SK-N-SH (cell line): ENCODE measurements at regions not wholly inside any gene's neighbourhood (a gene's known extent, or its start where the extent isn't known, plus 50 kb on each side); places are given as distances from the start of the nearest gene placed in this dataset.

Experiments used
- CTCF ChIA-PET: fragments of 300-600, 350-600 bp; formaldehyde crosslinking; extraction: SDS; loops from one replicate; lab custom pipeline; 2021; lab: Yijun Ruan, JAX
- POLR2A ChIA-PET: fragments of 350-600 bp; sonication (Branson Sonifier 250); formaldehyde crosslinking; extraction: SDS; loops from one replicate; lab custom pipeline; 2020; ENCODE audit warnings: antibody characterized with exemption, inconsistent platforms; lab: Yijun Ruan, JAX
- DNase-seq: peaks from one replicate; pipeline ENCODE4 v3.0.0; 2012
- H2AFZ ChIP-seq: fragments of 200-600 bp; sonication (generic); 2 replicates; pipeline ENCODE4 v1.8.1; 2016; ENCODE audit warnings: antibody characterized with exemption, mild to moderate bottlenecking, low read depth
- H3F3A ChIP-seq: fragments of 200-600 bp; sonication (generic); replicated peaks from 2 replicates; pipeline ENCODE3; 2016; ENCODE audit warnings: antibody characterized with exemption, mild to moderate bottlenecking; ENCODE audit not compliant: insufficient read depth
- H3K27ac ChIP-seq, 2 experiments: fragments of 200-500 bp in 1 of 2; fragments of 200-600 bp in 1 of 2; sonication (Bioruptor generic) in 1 of 2; sonication (generic), shearing (Covaris generic) in 1 of 2; 2 replicates each; pipeline versions ENCODE4 v1.5.1 to v1.6.1; 2014 to 2016; ENCODE audit warnings: low read depth in 2 of 2, inconsistent platforms in 1 of 2, low read length in 1 of 2, mild to moderate bottlenecking in 1 of 2, mixed read lengths in 1 of 2
- H3K27me3 ChIP-seq: fragments of 200-600 bp; sonication (generic), shearing (Covaris generic); 2 replicates; pipeline ENCODE4 v1.6.1; 2016; ENCODE audit warnings: mixed run types; ENCODE audit not compliant: insufficient read depth
- H3K36me3 ChIP-seq, 2 experiments: fragments of 200-500 bp in 1 of 2; fragments of 200-600 bp in 1 of 2; sonication (Bioruptor generic) in 1 of 2; sonication (generic) in 1 of 2; replicated peaks in 1 of 2; 2 replicates each; pipeline versions ENCODE3 to v1.5.1; 2014 to 2016; ENCODE audit warnings: low read length in 1 of 2, mild to moderate bottlenecking in 1 of 2; ENCODE audit not compliant: insufficient read depth in 2 of 2, control insufficient read depth in 1 of 2
- H3K4me1 ChIP-seq, 2 experiments: fragments of 200-500 bp in 1 of 2; fragments of 200-600 bp in 1 of 2; sonication (Bioruptor generic) in 1 of 2; sonication (generic), shearing (Covaris generic) in 1 of 2; 2 replicates each; pipeline versions ENCODE4 v1.5.1 to v1.6.1; 2014 to 2016; ENCODE audit warnings: low read depth in 1 of 2, low read length in 1 of 2, mixed run types in 1 of 2; ENCODE audit not compliant: insufficient read depth in 2 of 2, control insufficient read depth in 1 of 2
- H3K4me2 ChIP-seq: fragments of 200-600 bp; sonication (generic), shearing (Covaris generic); 2 replicates; pipeline ENCODE4 v1.6.1; 2017; ENCODE audit warnings: mixed run types
- H3K4me3 ChIP-seq, 2 experiments: fragments of 200-500 bp in 1 of 2; fragments of 200-600 bp in 1 of 2; sonication (Bioruptor generic) in 1 of 2; sonication (generic), shearing (Covaris generic) in 1 of 2; 2 replicates each; pipeline versions ENCODE4 v1.5.1 to v1.8.1; 2014 to 2016; ENCODE audit warnings: low read depth in 2 of 2, inconsistent platforms in 1 of 2, low read length in 1 of 2, mild to moderate bottlenecking in 1 of 2, mixed read lengths in 1 of 2, moderate library complexity in 1 of 2
- H3K79me2 ChIP-seq: fragments of 200-600 bp; sonication (generic); 2 replicates; pipeline ENCODE4 v1.8.1; 2017; ENCODE audit warnings: mild to moderate bottlenecking; ENCODE audit not compliant: insufficient read depth
- H3K9ac ChIP-seq: fragments of 200-600 bp; sonication (generic); 2 replicates; pipeline ENCODE4 v1.6.1; 2017; ENCODE audit warnings: mixed run types
- H3K9me2 ChIP-seq: fragments of 200-600 bp; sonication (generic); 2 replicates; pipeline ENCODE4 v1.6.1; 2017; ENCODE audit warnings: mixed run types
- H3K9me3 ChIP-seq: fragments of 200-600 bp; sonication (generic); 2 replicates; pipeline ENCODE4 v1.6.1; 2017; ENCODE audit warnings: mixed run types, mild to moderate bottlenecking, moderate library complexity
- H4K20me1 ChIP-seq: fragments of 200-600 bp; sonication (generic); 2 replicates; pipeline ENCODE4 v1.6.1; 2017; ENCODE audit warnings: mild to moderate bottlenecking, mixed run types; ENCODE audit not compliant: insufficient read depth
- CHD2 ChIP-seq: fragments of 150-350 bp; IDR thresholded peaks from 2 replicates; pipeline ENCODE4 v1.6.1; 2018; ENCODE audit warnings: low read length; ENCODE audit not compliant: partially characterized antibody
- ELF1 ChIP-seq: IDR thresholded peaks from 2 replicates; pipeline ENCODE4 v1.4.0; 2012
- EP300 ChIP-seq, 2 experiments: IDR thresholded peaks; 2 replicates each; pipeline versions ENCODE4 v1.4.0 to v1.6.1; 2012; ENCODE audit warnings: borderline replicate concordance in 1 of 2, low read depth in 1 of 2, low read length in 1 of 2
- FOSL2 ChIP-seq: IDR thresholded peaks from 2 replicates; pipeline ENCODE4 v1.4.0; 2012; ENCODE audit warnings: low read depth, mild to moderate bottlenecking, moderate library complexity, borderline replicate concordance
- MAX ChIP-seq: IDR thresholded peaks from 2 replicates; pipeline ENCODE4 v1.4.0; 2012; ENCODE audit warnings: low read depth
- MEF2A ChIP-seq: IDR thresholded peaks from 2 replicates; pipeline ENCODE4 v1.4.0; 2012; ENCODE audit warnings: low read depth, borderline replicate concordance
- NFIC ChIP-seq: IDR thresholded peaks from 2 replicates; pipeline ENCODE4 v1.4.0; 2012; ENCODE audit warnings: borderline replicate concordance
- POLR2AphosphoS5 ChIP-seq: IDR thresholded peaks from 2 replicates; pipeline ENCODE4 v1.6.1; 2012; ENCODE audit warnings: low read depth, low read length
- RAD21 ChIP-seq: IDR thresholded peaks from 2 replicates; pipeline ENCODE4 v1.6.1; 2012; ENCODE audit warnings: mild to moderate bottlenecking, low read length
- RFX5 ChIP-seq: IDR thresholded peaks from 2 replicates; pipeline ENCODE4 v1.6.1; 2012; ENCODE audit warnings: mild to moderate bottlenecking, improper control_type of control experiment, low read length
- SIN3A ChIP-seq: IDR thresholded peaks from 2 replicates; pipeline ENCODE4 v1.6.1; 2012; ENCODE audit warnings: low read depth, mild to moderate bottlenecking, low read length, moderate library complexity, borderline replicate concordance
- SMC3 ChIP-seq: IDR thresholded peaks from 2 replicates; pipeline ENCODE4 v1.6.1; 2012; ENCODE audit warnings: low read depth, low read length, improper control_type of control experiment
- TCF12 ChIP-seq: IDR thresholded peaks from 2 replicates; pipeline ENCODE4 v1.4.0; 2012
- TEAD4 ChIP-seq: IDR thresholded peaks from 2 replicates; pipeline ENCODE4 v1.4.0; 2012; ENCODE audit warnings: mild to moderate bottlenecking, borderline replicate concordance; ENCODE audit not compliant: insufficient read depth
- USF1 ChIP-seq: IDR thresholded peaks from 2 replicates; pipeline ENCODE4 v1.4.0; 2012; ENCODE audit warnings: low read depth, borderline replicate concordance
- WGBS: methylation state at CpG from one replicate; pipeline ENCODE4 v1.1.6; 2017; ENCODE audit warnings: low lambda C conversion rate; 5-methylcytosine and 5-hydroxymethylcytosine counted together
- TF ChIP-seq, protein P1 (sequence below): fragments of 150-350 bp; IDR thresholded peaks from 2 replicates; pipeline ENCODE4 v1.6.1; 2017; ENCODE audit warnings: antibody characterized with exemption, low read length, low read depth, borderline replicate concordance
- TF ChIP-seq, protein P2 (sequence below): IDR thresholded peaks from 2 replicates; pipeline ENCODE4 v1.6.1; 2012; ENCODE audit warnings: mild to moderate bottlenecking, low read depth, low read length, moderate library complexity
- TF ChIP-seq, protein P3 (sequence below): IDR thresholded peaks from 2 replicates; pipeline ENCODE4 v1.4.0; 2012; ENCODE audit warnings: low read depth, borderline replicate concordance

DNA sequence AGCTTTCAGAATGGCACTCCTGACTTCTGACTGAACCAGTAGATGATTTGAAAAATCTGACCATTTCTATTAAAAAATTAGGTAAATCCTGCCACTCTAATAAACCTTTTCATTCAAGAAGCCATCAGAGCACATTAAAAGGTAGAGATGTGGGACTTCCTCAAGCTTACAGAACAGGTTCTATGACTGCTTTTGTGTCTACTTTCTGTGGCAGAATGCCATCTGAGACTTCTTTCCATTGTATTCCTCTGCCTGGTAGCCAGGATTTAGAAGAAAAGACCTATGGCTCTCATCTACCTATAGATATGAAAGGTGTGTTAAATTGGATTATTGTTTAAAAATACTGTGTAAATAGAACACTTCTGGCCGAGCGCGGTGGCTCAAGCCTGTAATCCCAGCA, 99.9 kb upstream of the NABP1 start:
- POLR2A ChIA-PET: no interaction called here
- WGBS: 98% methylated on average over 3 of the region's 3 CpGs
- CTCF ChIA-PET: interaction anchor here (0.6 kb wide), 1 partner anchor 36 kb away, joined by 3 read pairs; no protein-coding TSS in a partner anchor

GRCh38 chr2:191580581-191580980, 97.4 kb upstream of the NABP1 start:
- H3K27ac ChIP-seq: no peak overlapping the region
- H3K9me2 ChIP-seq: no peaks in the 10 kb centered on the region
- no peaks in the 10 kb centered on the region for H3K79me2 ChIP-seq
- H3F3A ChIP-seq: no peaks in the 10 kb centered on the region
- no peaks in the 10 kb centered on the region for H3K36me3 ChIP-seq
- no peaks in the 10 kb centered on the region; the same call in 1 of the 2 replicates for H3K9me3 ChIP-seq
- H2AFZ ChIP-seq: 0 out of 2 replicates have a peak overlapping the region, but pooled peaks have one; percentile 53
- 85% methylated on average over 4 of the region's 4 CpGs for WGBS
- H3K4me1 ChIP-seq: no peaks in the 10 kb centered on the region; a peak in 1 of 4 replicates
- H3K27me3 ChIP-seq: no peaks in the 10 kb centered on the region
- no peak overlapping the region for H3K9ac ChIP-seq
- POLR2A ChIA-PET: no interaction called here
- H4K20me1 ChIP-seq: no peaks in the 10 kb centered on the region
- no peak for DNase-seq
- CTCF ChIA-PET: no interaction called here
- TF ChIP-seq POLR2AphosphoS5 (no peak), USF1 (no peak), SMC3 (no peak), TEAD4 (no peak), ELF1 (no peak), SIN3A (no peak), RFX5 (no peak), MEF2A (no peak), FOSL2 (no peak)
- TF ChIP-seq, protein P1, sequence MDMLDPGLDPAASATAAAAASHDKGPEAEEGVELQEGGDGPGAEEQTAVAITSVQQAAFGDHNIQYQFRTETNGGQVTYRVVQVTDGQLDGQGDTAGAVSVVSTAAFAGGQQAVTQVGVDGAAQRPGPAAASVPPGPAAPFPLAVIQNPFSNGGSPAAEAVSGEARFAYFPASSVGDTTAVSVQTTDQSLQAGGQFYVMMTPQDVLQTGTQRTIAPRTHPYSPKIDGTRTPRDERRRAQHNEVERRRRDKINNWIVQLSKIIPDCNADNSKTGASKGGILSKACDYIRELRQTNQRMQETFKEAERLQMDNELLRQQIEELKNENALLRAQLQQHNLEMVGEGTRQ: no peak
- TF ChIP-seq, protein P2, sequence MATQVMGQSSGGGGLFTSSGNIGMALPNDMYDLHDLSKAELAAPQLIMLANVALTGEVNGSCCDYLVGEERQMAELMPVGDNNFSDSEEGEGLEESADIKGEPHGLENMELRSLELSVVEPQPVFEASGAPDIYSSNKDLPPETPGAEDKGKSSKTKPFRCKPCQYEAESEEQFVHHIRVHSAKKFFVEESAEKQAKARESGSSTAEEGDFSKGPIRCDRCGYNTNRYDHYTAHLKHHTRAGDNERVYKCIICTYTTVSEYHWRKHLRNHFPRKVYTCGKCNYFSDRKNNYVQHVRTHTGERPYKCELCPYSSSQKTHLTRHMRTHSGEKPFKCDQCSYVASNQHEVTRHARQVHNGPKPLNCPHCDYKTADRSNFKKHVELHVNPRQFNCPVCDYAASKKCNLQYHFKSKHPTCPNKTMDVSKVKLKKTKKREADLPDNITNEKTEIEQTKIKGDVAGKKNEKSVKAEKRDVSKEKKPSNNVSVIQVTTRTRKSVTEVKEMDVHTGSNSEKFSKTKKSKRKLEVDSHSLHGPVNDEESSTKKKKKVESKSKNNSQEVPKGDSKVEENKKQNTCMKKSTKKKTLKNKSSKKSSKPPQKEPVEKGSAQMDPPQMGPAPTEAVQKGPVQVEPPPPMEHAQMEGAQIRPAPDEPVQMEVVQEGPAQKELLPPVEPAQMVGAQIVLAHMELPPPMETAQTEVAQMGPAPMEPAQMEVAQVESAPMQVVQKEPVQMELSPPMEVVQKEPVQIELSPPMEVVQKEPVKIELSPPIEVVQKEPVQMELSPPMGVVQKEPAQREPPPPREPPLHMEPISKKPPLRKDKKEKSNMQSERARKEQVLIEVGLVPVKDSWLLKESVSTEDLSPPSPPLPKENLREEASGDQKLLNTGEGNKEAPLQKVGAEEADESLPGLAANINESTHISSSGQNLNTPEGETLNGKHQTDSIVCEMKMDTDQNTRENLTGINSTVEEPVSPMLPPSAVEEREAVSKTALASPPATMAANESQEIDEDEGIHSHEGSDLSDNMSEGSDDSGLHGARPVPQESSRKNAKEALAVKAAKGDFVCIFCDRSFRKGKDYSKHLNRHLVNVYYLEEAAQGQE: no peak
- TF ChIP-seq, all 33 proteins: peak for 0
- no peak overlapping the region for H3K4me2 ChIP-seq
- H3K4me3 ChIP-seq: no peak overlapping the region

More for the DNA sequence above, 99.9 kb upstream of the NABP1 start:
- Histone ChIP-seq H3K79me2 (no peaks in the 10 kb centered on the region), H2AFZ (no peak overlapping the region), H3K4me3 (no peak overlapping the region), H3K9ac (no peak overlapping the region), H3K4me1 (peaks cover 0 to 5% of the 10 kb centered on the region in 2 experiments; a peak in 2 of 4 replicates), H3K36me3 (no peaks in the 10 kb centered on the region), H3F3A (no peaks in the 10 kb centered on the region), H3K9me3 (no peaks in the 10 kb centered on the region; the same call in 1 of the 2 replicates), H3K27me3 (no peaks in the 10 kb centered on the region), H4K20me1 (no peaks in the 10 kb centered on the region), H3K27ac (no peak overlapping the region), H3K9me2 (no peaks in the 10 kb centered on the region), H3K4me2 (no peak overlapping the region)
- TF ChIP-seq RAD21 (no peak), SMC3 (no peak), CHD2 (no peak), TCF12 (no peak), MAX (no peak), NFIC (no peak), EP300 (IDR thresholded peaks at IDR 0.05; ENCODE audit: borderline replicate concordance in 1 of 2, low read depth in 1 of 2, low read length in 1 of 2) (no peak)
- TF ChIP-seq, protein P3, sequence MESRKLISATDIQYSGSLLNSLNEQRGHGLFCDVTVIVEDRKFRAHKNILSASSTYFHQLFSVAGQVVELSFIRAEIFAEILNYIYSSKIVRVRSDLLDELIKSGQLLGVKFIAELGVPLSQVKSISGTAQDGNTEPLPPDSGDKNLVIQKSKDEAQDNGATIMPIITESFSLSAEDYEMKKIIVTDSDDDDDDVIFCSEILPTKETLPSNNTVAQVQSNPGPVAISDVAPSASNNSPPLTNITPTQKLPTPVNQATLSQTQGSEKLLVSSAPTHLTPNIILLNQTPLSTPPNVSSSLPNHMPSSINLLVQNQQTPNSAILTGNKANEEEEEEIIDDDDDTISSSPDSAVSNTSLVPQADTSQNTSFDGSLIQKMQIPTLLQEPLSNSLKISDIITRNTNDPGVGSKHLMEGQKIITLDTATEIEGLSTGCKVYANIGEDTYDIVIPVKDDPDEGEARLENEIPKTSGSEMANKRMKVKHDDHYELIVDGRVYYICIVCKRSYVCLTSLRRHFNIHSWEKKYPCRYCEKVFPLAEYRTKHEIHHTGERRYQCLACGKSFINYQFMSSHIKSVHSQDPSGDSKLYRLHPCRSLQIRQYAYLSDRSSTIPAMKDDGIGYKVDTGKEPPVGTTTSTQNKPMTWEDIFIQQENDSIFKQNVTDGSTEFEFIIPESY: no peak
- TF ChIP-seq, protein P1: no peak
- DNase-seq: no peak
